ENCODE measurements at regions not wholly inside any gene's neighbourhood (a gene's known extent, or its start where the extent isn't known, plus 50 kb on each side); places are given as distances from the start of the nearest gene placed in this dataset.

GRCh38 chr3:69442771-69443311 lies 57.0 kb upstream of the FRMD4B start:
- BruUV-seq (replicated peaks): no TSS peak
- FAIRE-seq (no peak), DNase-seq (ENCODE audit: low read depth, low spot score) (no peak)
- H3K9ac ChIP-seq (replicated peaks; ENCODE audit: extremely low read depth, insufficient read depth, low read length): no peak overlapping the region
- H3K9me1 ChIP-seq (replicated peaks; ENCODE audit: control insufficient read depth, extremely low read depth, insufficient read depth, low read length): no peaks in the 10 kb centered on the region
- H2AFZ ChIP-seq (ENCODE audit: low read depth, low read length): no peak overlapping the region
- no peaks in the 10 kb centered on the region for H3K9me3 ChIP-seq (replicated peaks; ENCODE audit: control insufficient read depth, insufficient read depth, low read length)
- ChIA-PET CTCF (interaction anchor here (0.7 to 4.8 kb wide), 2 partner anchors 8 to 229 kb away, joined by 3 to 57 read pairs; no protein-coding TSS in a partner anchor), POLR2A (no interaction called here)
- H3K27ac ChIP-seq (ENCODE audit: insufficient read depth, low read depth, low read length): no peak overlapping the region
- H4K20me1 ChIP-seq (replicated peaks; ENCODE audit: control insufficient read depth, extremely low read depth, insufficient read depth, low read length): no peaks in the 10 kb centered on the region
- H3K36me3 ChIP-seq (ENCODE audit: control insufficient read depth in 2 of 2, extremely low read depth in 1 of 2, insufficient read depth in 2 of 2, low read length in 2 of 2): no peaks in the 10 kb centered on the region
- intact Hi-C loops (cut with micrococcal nuclease): no loop called here
- no peaks in the 10 kb centered on the region for H3K79me2 ChIP-seq (ENCODE audit: control insufficient read depth, insufficient read depth, low read length)
- no peak overlapping the region for H3K4me3 ChIP-seq (replicated peaks in 1 of 3; ENCODE audit: insufficient read depth in 1 of 3, low read depth in 1 of 3, low read length in 3 of 3)
- H3K4me2 ChIP-seq (ENCODE audit: insufficient read depth, low read length): no peak overlapping the region
- no peaks in the 10 kb centered on the region for H3K27me3 ChIP-seq (ENCODE audit: control insufficient read depth in 2 of 2, insufficient read depth in 2 of 2, low read length in 2 of 2)
- TF ChIP-seq POLR2AphosphoS5 (IDR thresholded peaks at IDR 0.05; ENCODE audit: insufficient read depth, low read depth, low read length) (no peak), GATA2 (IDR thresholded peaks at IDR 0.05; ENCODE audit: insufficient read depth, insufficient read length, low read depth, low read length) (no peak), FOS (IDR thresholded peaks at IDR 0.05; ENCODE audit: borderline replicate concordance, insufficient read depth, low read length) (no peak), JUN (IDR thresholded peaks at IDR 0.05; ENCODE audit: borderline replicate concordance, insufficient read depth, insufficient read length, low read depth) (no peak), MYC (IDR thresholded peaks at IDR 0.05; ENCODE audit: low read depth, low read length) (no peak), CTCF (IDR thresholded peaks at IDR 0.05; ENCODE audit: extremely low read depth in 1 of 2, insufficient read depth in 1 of 2, low read depth in 1 of 2, low read length in 2 of 2) (no peak), POLR2A (IDR thresholded peaks at IDR 0.05; ENCODE audit: low read depth, low read length) (no peak), EZH2 (IDR thresholded peaks at IDR 0.05; ENCODE audit: borderline replicate concordance, low read depth, low read length, severe bottlenecking) (no peak)
- TF ChIP-seq, protein P1, sequence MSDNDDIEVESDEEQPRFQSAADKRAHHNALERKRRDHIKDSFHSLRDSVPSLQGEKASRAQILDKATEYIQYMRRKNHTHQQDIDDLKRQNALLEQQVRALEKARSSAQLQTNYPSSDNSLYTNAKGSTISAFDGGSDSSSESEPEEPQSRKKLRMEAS (IDR thresholded peaks at IDR 0.05; ENCODE audit: insufficient read depth, insufficient read length): no peak
- no peaks in the 10 kb centered on the region for H3K4me1 ChIP-seq (ENCODE audit: control insufficient read depth, extremely low read depth, insufficient read depth, low read length)
- dilution Hi-C loops (cut with MboI; ENCODE audit: extremely low pct_ligation_motif_present, low sequenced_read_pairs): no loop called here

Measured in endothelial cell of umbilical vein (primary cell).